Caco-2 (cell line): ENCODE measurements at regions not wholly inside any gene's neighbourhood (a gene's known extent, or its start where the extent isn't known, plus 50 kb on each side); places are given as distances from the start of the nearest gene placed in this dataset.

Experiments used
- BruUV-seq: library from RNA; stranded (reverse); fragments of 400-500 nt; replicated peaks from 2 replicates; lab custom pipeline; 2021; lab: Mats Ljungman, UMichigan
- CTCF ChIA-PET: fragments of 300-600 bp; sonication (Branson Sonifier 250); formaldehyde crosslinking; loops from one replicate; lab custom pipeline; 2022; ENCODE audit warnings: antibody characterized with exemption; lab: Charles Lee
- POLR2A ChIA-PET: fragments of 300-600 bp; sonication (Branson Sonifier 250); formaldehyde crosslinking; loops from one replicate; lab custom pipeline; 2022; ENCODE audit warnings: antibody characterized with exemption; lab: Charles Lee
- DNase-seq, 2 experiments: peaks; one replicate each; pipeline versions ENCODE4 v3.0.0 to v3.0.0-alpha.2; 2020 to 2022
- H3K27me3 ChIP-seq: replicated peaks from 2 replicates; pipeline ENCODE4 v1.6.0; 2011; ENCODE audit warnings: low read length; ENCODE audit not compliant: control insufficient read depth, insufficient read depth
- H3K36me3 ChIP-seq: 2 replicates; pipeline ENCODE4 v1.5.1; 2011; ENCODE audit warnings: low read length; ENCODE audit not compliant: control insufficient read depth, insufficient read depth
- H3K4me1 ChIP-seq: fragments of 250-450 bp; sonication (Bioruptor Pico); 2 replicates; pipeline ENCODE4 v1.5.1; 2020; ENCODE audit warnings: mild to moderate bottlenecking
- H3K4me3 ChIP-seq: 2 replicates; pipeline ENCODE4 v1.5.1; 2011; ENCODE audit warnings: low read depth, mild to moderate bottlenecking, control low read depth, low read length
- H3K9me3 ChIP-seq: fragments of 250-450 bp; sonication (Bioruptor Pico); 2 replicates; pipeline ENCODE4 v1.5.1; 2020; ENCODE audit warnings: mild to moderate bottlenecking, moderate library complexity
- H3K27ac Mint-ChIP-seq: one replicate; pipeline ENCODE4 v1.8.0; 2022; ENCODE audit warnings: mixed read lengths; ENCODE audit not compliant: unreplicated experiment
- H3K27me3 Mint-ChIP-seq: one replicate; pipeline ENCODE4 v1.8.0; 2022; ENCODE audit warnings: mixed read lengths; ENCODE audit not compliant: insufficient read depth, unreplicated experiment
- H3K36me3 Mint-ChIP-seq: one replicate; pipeline ENCODE4 v1.8.0; 2022; ENCODE audit warnings: mild to moderate bottlenecking, mixed read lengths; ENCODE audit not compliant: insufficient read depth, unreplicated experiment
- H3K4me1 Mint-ChIP-seq: one replicate; pipeline ENCODE4 v1.8.0; 2022; ENCODE audit warnings: low read depth, mixed read lengths; ENCODE audit not compliant: unreplicated experiment
- H3K4me3 Mint-ChIP-seq: one replicate; pipeline ENCODE4 v1.8.0; 2022; ENCODE audit warnings: mild to moderate bottlenecking, moderate library complexity, mixed read lengths; ENCODE audit not compliant: unreplicated experiment
- H3K9me3 Mint-ChIP-seq: one replicate; pipeline ENCODE4 v1.8.0; 2022; ENCODE audit warnings: mixed read lengths; ENCODE audit not compliant: unreplicated experiment
- intact Hi-C: fragments of 100-400 bp; cut with micrococcal nuclease; formaldehyde crosslinking; loops from one replicate; pipeline ENCODE4 v1.10.0; 2022; ENCODE audit not compliant: unreplicated experiment
- TF ChIP-seq, protein P1 (sequence below), 2 experiments: fragments of 200-600 bp in 1 of 2; IDR thresholded peaks; 1 replicate in 1 of 2; 2 replicates in 1 of 2; pipeline versions ENCODE4 v1.5.1 to v1.8.0; 2011 to 2022; ENCODE audit warnings: antibody characterized with exemption in 1 of 2, control low read depth in 1 of 2, inconsistent platforms in 1 of 2, low read depth in 1 of 2, low read length in 1 of 2, mild to moderate bottlenecking in 1 of 2, moderate library complexity in 1 of 2; ENCODE audit not compliant: insufficient read depth in 1 of 2, severe bottlenecking in 1 of 2, unreplicated experiment in 1 of 2

DNA sequence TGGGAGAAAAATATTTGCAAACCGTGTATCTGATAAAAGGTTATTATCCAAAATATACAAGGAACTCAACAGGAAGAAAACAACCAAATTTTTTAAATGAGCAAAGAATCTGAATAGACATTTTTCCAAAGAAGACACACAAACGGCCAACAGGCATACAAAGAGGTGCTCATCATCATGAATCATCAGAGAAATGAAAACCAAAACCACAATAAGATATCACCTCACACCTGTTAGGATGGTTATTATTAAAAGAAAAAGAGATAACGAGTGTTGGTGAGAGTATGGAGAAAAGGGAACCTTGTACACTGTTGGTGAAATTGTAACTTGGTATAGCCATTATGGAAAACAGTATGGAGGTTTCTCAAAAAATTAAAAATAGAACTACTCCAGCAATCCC is 463.3 kb downstream of the IRS1 start:
- Mint-ChIP-seq H3K36me3 (no peaks in the 10 kb centered on the region), H3K27ac (no peak overlapping the region), H3K4me1 (no peaks in the 10 kb centered on the region), H3K4me3 (no peak overlapping the region), H3K27me3 (no peaks in the 10 kb centered on the region), H3K9me3 (no peaks in the 10 kb centered on the region)
- no peak for DNase-seq
- intact Hi-C loops = no loop called here
- Histone ChIP-seq H3K27me3 (no peaks in the 10 kb centered on the region), H3K4me3 (no peak overlapping the region), H3K4me1 (no peaks in the 10 kb centered on the region), H3K36me3 (no peaks in the 10 kb centered on the region), H3K9me3 (no peaks in the 10 kb centered on the region)
- no TSS peak for BruUV-seq
- ChIA-PET CTCF (no interaction called here), POLR2A (no interaction called here)
- TF ChIP-seq, protein P1, sequence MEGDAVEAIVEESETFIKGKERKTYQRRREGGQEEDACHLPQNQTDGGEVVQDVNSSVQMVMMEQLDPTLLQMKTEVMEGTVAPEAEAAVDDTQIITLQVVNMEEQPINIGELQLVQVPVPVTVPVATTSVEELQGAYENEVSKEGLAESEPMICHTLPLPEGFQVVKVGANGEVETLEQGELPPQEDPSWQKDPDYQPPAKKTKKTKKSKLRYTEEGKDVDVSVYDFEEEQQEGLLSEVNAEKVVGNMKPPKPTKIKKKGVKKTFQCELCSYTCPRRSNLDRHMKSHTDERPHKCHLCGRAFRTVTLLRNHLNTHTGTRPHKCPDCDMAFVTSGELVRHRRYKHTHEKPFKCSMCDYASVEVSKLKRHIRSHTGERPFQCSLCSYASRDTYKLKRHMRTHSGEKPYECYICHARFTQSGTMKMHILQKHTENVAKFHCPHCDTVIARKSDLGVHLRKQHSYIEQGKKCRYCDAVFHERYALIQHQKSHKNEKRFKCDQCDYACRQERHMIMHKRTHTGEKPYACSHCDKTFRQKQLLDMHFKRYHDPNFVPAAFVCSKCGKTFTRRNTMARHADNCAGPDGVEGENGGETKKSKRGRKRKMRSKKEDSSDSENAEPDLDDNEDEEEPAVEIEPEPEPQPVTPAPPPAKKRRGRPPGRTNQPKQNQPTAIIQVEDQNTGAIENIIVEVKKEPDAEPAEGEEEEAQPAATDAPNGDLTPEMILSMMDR (IDR thresholded peaks at IDR 0.05; ENCODE audit: insufficient read depth in 1 of 2, low read depth in 1 of 2, low read length in 1 of 2, severe bottlenecking in 1 of 2, unreplicated experiment in 1 of 2) = no peak

DNA sequence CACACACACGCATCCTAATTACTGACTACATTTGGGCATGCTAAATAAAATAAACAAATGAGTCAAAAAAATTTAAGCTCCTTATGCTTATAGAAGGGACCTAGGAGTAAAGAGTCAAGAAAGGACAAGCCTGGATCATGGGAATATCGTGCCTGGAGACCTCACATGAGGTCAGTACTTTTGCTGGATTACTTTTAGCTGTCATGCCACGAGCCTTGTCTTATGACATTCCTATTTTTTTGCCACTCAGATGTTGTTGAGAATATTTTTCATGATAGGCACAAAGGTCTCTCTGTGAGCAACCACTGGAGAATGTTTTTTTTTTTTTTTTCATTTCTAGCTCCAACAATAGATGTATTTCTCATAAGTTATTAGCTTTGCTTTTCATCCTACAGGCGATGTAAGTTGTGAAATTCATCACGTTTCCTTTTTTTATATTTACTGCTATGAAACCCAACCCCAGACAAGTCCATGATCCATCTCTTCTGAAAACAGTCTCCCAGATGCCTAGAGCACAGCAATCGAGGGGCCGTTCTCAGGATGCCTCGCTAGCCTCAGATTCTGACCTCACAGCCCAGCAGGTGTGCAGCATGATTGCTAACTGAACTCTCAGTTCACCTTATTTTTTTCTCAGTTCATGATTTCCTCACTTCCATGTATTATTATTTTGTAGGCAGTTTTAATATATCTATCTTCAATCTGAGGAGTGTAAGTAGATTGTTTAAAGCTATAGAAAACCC is 464.5 kb downstream of the IRS1 start:
- H3K36me3 ChIP-seq = no peaks in the 10 kb centered on the region
- POLR2A ChIA-PET = no interaction called here
- Mint-ChIP-seq H3K4me1 (no peaks in the 10 kb centered on the region), H3K4me3 (no peak overlapping the region), H3K36me3 (no peaks in the 10 kb centered on the region), H3K27me3 (no peaks in the 10 kb centered on the region), H3K9me3 (no peaks in the 10 kb centered on the region), H3K27ac (no peak overlapping the region)
- DNase-seq = no peak
- H3K4me1 ChIP-seq = no peaks in the 10 kb centered on the region
- no peaks in the 10 kb centered on the region for H3K9me3 ChIP-seq
- BruUV-seq = no TSS peak
- intact Hi-C loops = no loop called here
- CTCF ChIA-PET = no interaction called here
- H3K4me3 ChIP-seq = no peak overlapping the region
- no peaks in the 10 kb centered on the region for H3K27me3 ChIP-seq
- TF ChIP-seq, protein P1 (IDR thresholded peaks at IDR 0.05; ENCODE audit: insufficient read depth in 1 of 2, low read depth in 1 of 2, low read length in 1 of 2, severe bottlenecking in 1 of 2, unreplicated experiment in 1 of 2) = no peak

DNA sequence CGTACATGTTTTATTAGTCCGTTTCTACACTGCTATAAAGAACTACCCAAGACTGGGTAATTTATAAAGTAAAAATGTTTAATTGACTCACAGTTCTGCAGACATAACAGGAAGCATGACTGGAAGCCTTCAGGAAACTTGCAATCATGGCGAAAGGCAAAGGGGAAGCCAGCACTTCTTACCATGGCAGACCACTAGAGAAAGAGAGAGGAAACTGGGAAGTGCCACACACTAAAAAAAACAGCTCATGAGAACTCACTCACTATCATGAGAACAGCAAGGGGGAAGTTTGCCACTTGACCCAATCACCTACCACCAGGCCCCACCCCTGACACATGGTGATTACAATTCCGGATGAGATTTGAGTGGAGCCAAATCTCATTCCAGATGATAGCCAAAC is 466.2 kb downstream of the IRS1 start:
- no peaks in the 10 kb centered on the region for H3K9me3 ChIP-seq
- no peaks in the 10 kb centered on the region for H3K9me3 Mint-ChIP-seq
- TF ChIP-seq, protein P1 (IDR thresholded peaks at IDR 0.05; ENCODE audit: insufficient read depth in 1 of 2, low read depth in 1 of 2, low read length in 1 of 2, severe bottlenecking in 1 of 2, unreplicated experiment in 1 of 2) = no peak
- H3K4me1 Mint-ChIP-seq = no peaks in the 10 kb centered on the region
- H3K27ac Mint-ChIP-seq = no peak overlapping the region
- ChIA-PET CTCF (no interaction called here), POLR2A (no interaction called here)
- no peaks in the 10 kb centered on the region for H3K4me1 ChIP-seq
- no peaks in the 10 kb centered on the region for H3K36me3 Mint-ChIP-seq
- no TSS peak for BruUV-seq
- no peak overlapping the region for H3K4me3 Mint-ChIP-seq
- no peaks in the 10 kb centered on the region for H3K36me3 ChIP-seq
- no peaks in the 10 kb centered on the region for H3K27me3 Mint-ChIP-seq
- H3K4me3 ChIP-seq = no peak overlapping the region
- no peaks in the 10 kb centered on the region for H3K27me3 ChIP-seq
- intact Hi-C loops = no loop called here
- no peak for DNase-seq
